Hepatocyte (in vitro differentiated cells): ENCODE measurements at regions not wholly inside any gene's neighbourhood (a gene's known extent, or its start where the extent isn't known, plus 50 kb on each side); places are given as distances from the start of the nearest gene placed in this dataset.

Experiments used
- DNase-seq: peaks from one replicate; pipeline ENCODE4 v3.0.0-alpha.2; 2016; ENCODE audit warnings: low spot score
- H2AFZ ChIP-seq: fragments of 200-600 bp; sonication (generic); 2 replicates; pipeline ENCODE4 v1.6.0; 2016; ENCODE audit warnings: antibody characterized with exemption, mild to moderate bottlenecking
- H3K27ac ChIP-seq: fragments of 200-600 bp; sonication (generic); 2 replicates; pipeline ENCODE4 v1.5.1; 2016; ENCODE audit warnings: mild to moderate bottlenecking
- H3K27me3 ChIP-seq: fragments of 200-600 bp; sonication (generic); 2 replicates; pipeline ENCODE4 v1.6.1; 2016
- H3K36me3 ChIP-seq: fragments of 200-600 bp; sonication (generic); replicated peaks from 2 replicates; pipeline ENCODE4 v1.5.1; 2016; ENCODE audit warnings: low read depth; ENCODE audit not compliant: insufficient read depth
- H3K4me1 ChIP-seq: fragments of 200-600 bp; sonication (generic); 2 replicates; pipeline ENCODE4 v1.5.1; 2016; ENCODE audit warnings: mild to moderate bottlenecking, moderate library complexity; ENCODE audit not compliant: insufficient read depth
- H3K4me2 ChIP-seq: fragments of 200-600 bp; sonication (generic); 2 replicates; pipeline ENCODE4 v1.6.0; 2016
- H3K4me3 ChIP-seq: fragments of 200-600 bp; sonication (generic); 2 replicates; pipeline ENCODE4 v1.5.1; 2016; ENCODE audit warnings: mild to moderate bottlenecking
- H3K79me2 ChIP-seq: fragments of 200-600 bp; sonication (generic); 2 replicates; pipeline ENCODE4 v1.6.0; 2017; ENCODE audit warnings: mild to moderate bottlenecking
- H3K9me2 ChIP-seq: fragments of 200-600 bp; sonication (generic); replicated peaks from 2 replicates; pipeline ENCODE4 v1.6.0; 2017; ENCODE audit warnings: mild to moderate bottlenecking; ENCODE audit not compliant: insufficient read depth
- H3K9me3 ChIP-seq: fragments of 200-600 bp; sonication (generic); 2 replicates; pipeline ENCODE4 v1.5.1; 2016; ENCODE audit warnings: low read depth, mild to moderate bottlenecking
- H4K20me1 ChIP-seq: fragments of 200-600 bp; sonication (generic); 2 replicates; pipeline ENCODE4 v1.6.0; 2016; ENCODE audit warnings: mild to moderate bottlenecking; ENCODE audit not compliant: insufficient read depth, poor library complexity, severe bottlenecking
- CTCF ChIP-seq: fragments of 200-600 bp; sonication (generic); IDR thresholded peaks from 2 replicates; pipeline ENCODE4 v1.5.1; 2016; ENCODE audit warnings: antibody characterized with exemption, mild to moderate bottlenecking; ENCODE audit not compliant: poor library complexity
- EZH2 ChIP-seq: fragments of 200-600 bp; sonication (generic); IDR thresholded peaks from 2 replicates; pipeline ENCODE4 v1.6.1; 2016; ENCODE audit warnings: antibody characterized with exemption, mild to moderate bottlenecking, borderline replicate concordance
- EZH2phosphoT487 ChIP-seq: fragments of 200-600 bp; sonication (generic); IDR thresholded peaks from one replicate; pipeline ENCODE4 v1.6.1; 2018; ENCODE audit warnings: antibody characterized with exemption, mild to moderate bottlenecking, low read depth, moderate library complexity; ENCODE audit not compliant: unreplicated experiment, severe bottlenecking
- WGBS: methylation state at CpG from one replicate; pipeline ENCODE4 v1.1.6; 2016; ENCODE audit warnings: low lambda C conversion rate; ENCODE audit errors: missing lambda C conversion rate; 5-methylcytosine and 5-hydroxymethylcytosine counted together

GRCh38 chr2:30334762-30335363 lies 103.5 kb downstream of the LBH start:
- H3K9me2 ChIP-seq, result no peaks in the 10 kb centered on the region
- DNase-seq, result no peak
- H2AFZ ChIP-seq, result no peak overlapping the region
- no peak overlapping the region for H3K4me2 ChIP-seq
- H3K36me3 ChIP-seq, result no peaks in the 10 kb centered on the region
- H3K27ac ChIP-seq, result no peak overlapping the region
- TF ChIP-seq EZH2phosphoT487 (no peak), CTCF (peak; percentile 17)
- no peak overlapping the region for H3K4me3 ChIP-seq
- H3K27me3 ChIP-seq, result no peaks in the 10 kb centered on the region
- no peaks in the 10 kb centered on the region for H4K20me1 ChIP-seq
- H3K79me2 ChIP-seq, result no peaks in the 10 kb centered on the region
- no peaks in the 10 kb centered on the region for H3K9me3 ChIP-seq
- H3K4me1 ChIP-seq, result peaks cover 5% of the 10 kb centered on the region
- WGBS, result 69% methylated on average over 3 of the region's 3 CpGs

- Histone ChIP-seq H3K4me1 (peaks cover 5% of the 10 kb centered on the region), H3K27ac (no peak overlapping the region), H3K27me3 (no peaks in the 10 kb centered on the region), H3K36me3 (no peaks in the 10 kb centered on the region), H3K4me2 (no peak overlapping the region), H3K9me3 (no peaks in the 10 kb centered on the region), H3K4me3 (no peak overlapping the region), H3K9me2 (no peaks in the 10 kb centered on the region), H4K20me1 (no peaks in the 10 kb centered on the region), H3K79me2 (no peaks in the 10 kb centered on the region), H2AFZ (no peak overlapping the region)
- TF ChIP-seq EZH2 (no peak), EZH2phosphoT487 (no peak), CTCF (no peak)
- 57% methylated on average over 2 of the region's 2 CpGs for WGBS
- no peak for DNase-seq
Measured at GRCh38 chr2:30336084-30336483, 104.8 kb downstream of the LBH start.

GRCh38 chr2:30336978-30337841 lies 105.9 kb downstream of the LBH start:
- H2AFZ ChIP-seq, result no peak overlapping the region
- peaks cover 5% of the 10 kb centered on the region for H3K4me1 ChIP-seq
- H3K27ac ChIP-seq, result no peak overlapping the region
- no peaks in the 10 kb centered on the region for H3K79me2 ChIP-seq
- H3K36me3 ChIP-seq, result no peaks in the 10 kb centered on the region
- H3K9me3 ChIP-seq, result no peaks in the 10 kb centered on the region
- no peaks in the 10 kb centered on the region for H3K9me2 ChIP-seq
- TF ChIP-seq EZH2 (no peak), CTCF (no peak), EZH2phosphoT487 (no peak)
- H4K20me1 ChIP-seq, result no peaks in the 10 kb centered on the region
- no peak overlapping the region for H3K4me2 ChIP-seq
- H3K27me3 ChIP-seq, result no peaks in the 10 kb centered on the region
- no peak for DNase-seq
- H3K4me3 ChIP-seq, result no peak overlapping the region
- 91% methylated on average over 16 of the region's 16 CpGs for whole genome bisulfite sequencing
